SK-N-SH (cell line): ENCODE measurements at regions not wholly inside any gene's neighbourhood (a gene's known extent, or its start where the extent isn't known, plus 50 kb on each side); places are given as distances from the start of the nearest gene placed in this dataset.

Experiments
- EZH2phosphoT487 ChIP-seq: fragments of 200-600 bp; sonication (generic); IDR thresholded peaks from 2 replicates; pipeline ENCODE4 v1.6.1; 2017; ENCODE audit warnings: low read depth, mixed run types, mild to moderate bottlenecking, antibody characterized with exemption, moderate library complexity, borderline replicate concordance
- FOXM1 ChIP-seq: IDR thresholded peaks from 2 replicates; pipeline ENCODE4 v1.4.0; 2012; ENCODE audit warnings: low read depth, mild to moderate bottlenecking
- GABPA ChIP-seq: IDR thresholded peaks from 2 replicates; pipeline ENCODE4 v1.4.0; 2012; ENCODE audit warnings: low read depth, mild to moderate bottlenecking
- MXI1 ChIP-seq: IDR thresholded peaks from 2 replicates; pipeline ENCODE4 v1.6.1; 2012; ENCODE audit warnings: mild to moderate bottlenecking, low read depth, low read length, improper control_type of control experiment
- NRF1 ChIP-seq: IDR thresholded peaks from 2 replicates; pipeline ENCODE4 v1.6.1; 2012; ENCODE audit warnings: low read depth, mild to moderate bottlenecking, low read length
- RAD21 ChIP-seq: IDR thresholded peaks from 2 replicates; pipeline ENCODE4 v1.6.1; 2012; ENCODE audit warnings: mild to moderate bottlenecking, low read length
- SIN3A ChIP-seq: IDR thresholded peaks from 2 replicates; pipeline ENCODE4 v1.6.1; 2012; ENCODE audit warnings: low read depth, mild to moderate bottlenecking, low read length, moderate library complexity, borderline replicate concordance
- SMC3 ChIP-seq: IDR thresholded peaks from 2 replicates; pipeline ENCODE4 v1.6.1; 2012; ENCODE audit warnings: low read depth, low read length, improper control_type of control experiment
- TAF1 ChIP-seq: IDR thresholded peaks from 2 replicates; pipeline ENCODE4 v1.6.1; 2012; ENCODE audit warnings: low read depth, mild to moderate bottlenecking, low read length, moderate library complexity, borderline replicate concordance
- YY1 ChIP-seq: IDR thresholded peaks from 2 replicates; pipeline ENCODE4 v1.4.0; 2012; ENCODE audit warnings: low read depth, mild to moderate bottlenecking
- TF ChIP-seq, protein P1 (sequence below): fragments of 200-600 bp; sonication (generic); IDR thresholded peaks from 2 replicates; pipeline ENCODE4 v1.6.1; 2017; ENCODE audit warnings: antibody characterized with exemption, mild to moderate bottlenecking, moderate library complexity
- TF ChIP-seq, protein P2 (sequence below): IDR thresholded peaks from 2 replicates; pipeline ENCODE4 v1.6.1; 2012; ENCODE audit warnings: mild to moderate bottlenecking, low read depth, low read length, moderate library complexity

DNA sequence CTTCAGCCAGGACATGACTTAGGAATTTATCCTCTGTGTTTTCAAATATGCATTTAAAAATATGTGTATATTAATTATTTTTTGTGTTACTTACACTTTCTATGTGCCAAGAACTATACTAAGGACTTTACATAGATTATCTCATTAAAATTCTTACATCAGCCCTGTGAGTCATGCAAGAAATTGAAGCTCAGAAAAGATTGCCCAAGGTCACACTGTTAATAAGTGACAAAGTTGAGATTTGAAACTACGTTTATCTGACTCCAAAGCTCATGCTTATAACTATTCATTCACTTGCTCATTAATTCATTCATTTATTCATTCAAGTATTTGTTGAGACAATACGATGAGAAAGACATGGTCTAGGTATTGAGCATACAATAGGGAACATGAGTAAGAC is 62.9 kb upstream of the CHRDL1 start:
- no peak for TF ChIP-seq FOXM1
- TF ChIP-seq, protein P1, sequence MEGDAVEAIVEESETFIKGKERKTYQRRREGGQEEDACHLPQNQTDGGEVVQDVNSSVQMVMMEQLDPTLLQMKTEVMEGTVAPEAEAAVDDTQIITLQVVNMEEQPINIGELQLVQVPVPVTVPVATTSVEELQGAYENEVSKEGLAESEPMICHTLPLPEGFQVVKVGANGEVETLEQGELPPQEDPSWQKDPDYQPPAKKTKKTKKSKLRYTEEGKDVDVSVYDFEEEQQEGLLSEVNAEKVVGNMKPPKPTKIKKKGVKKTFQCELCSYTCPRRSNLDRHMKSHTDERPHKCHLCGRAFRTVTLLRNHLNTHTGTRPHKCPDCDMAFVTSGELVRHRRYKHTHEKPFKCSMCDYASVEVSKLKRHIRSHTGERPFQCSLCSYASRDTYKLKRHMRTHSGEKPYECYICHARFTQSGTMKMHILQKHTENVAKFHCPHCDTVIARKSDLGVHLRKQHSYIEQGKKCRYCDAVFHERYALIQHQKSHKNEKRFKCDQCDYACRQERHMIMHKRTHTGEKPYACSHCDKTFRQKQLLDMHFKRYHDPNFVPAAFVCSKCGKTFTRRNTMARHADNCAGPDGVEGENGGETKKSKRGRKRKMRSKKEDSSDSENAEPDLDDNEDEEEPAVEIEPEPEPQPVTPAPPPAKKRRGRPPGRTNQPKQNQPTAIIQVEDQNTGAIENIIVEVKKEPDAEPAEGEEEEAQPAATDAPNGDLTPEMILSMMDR, result no peak
- no peak for TF ChIP-seq NRF1
- TF ChIP-seq GABPA, result no peak
- TF ChIP-seq RAD21, result no peak
- TF ChIP-seq TAF1, result no peak
- no peak for TF ChIP-seq SIN3A
- TF ChIP-seq, protein P2, sequence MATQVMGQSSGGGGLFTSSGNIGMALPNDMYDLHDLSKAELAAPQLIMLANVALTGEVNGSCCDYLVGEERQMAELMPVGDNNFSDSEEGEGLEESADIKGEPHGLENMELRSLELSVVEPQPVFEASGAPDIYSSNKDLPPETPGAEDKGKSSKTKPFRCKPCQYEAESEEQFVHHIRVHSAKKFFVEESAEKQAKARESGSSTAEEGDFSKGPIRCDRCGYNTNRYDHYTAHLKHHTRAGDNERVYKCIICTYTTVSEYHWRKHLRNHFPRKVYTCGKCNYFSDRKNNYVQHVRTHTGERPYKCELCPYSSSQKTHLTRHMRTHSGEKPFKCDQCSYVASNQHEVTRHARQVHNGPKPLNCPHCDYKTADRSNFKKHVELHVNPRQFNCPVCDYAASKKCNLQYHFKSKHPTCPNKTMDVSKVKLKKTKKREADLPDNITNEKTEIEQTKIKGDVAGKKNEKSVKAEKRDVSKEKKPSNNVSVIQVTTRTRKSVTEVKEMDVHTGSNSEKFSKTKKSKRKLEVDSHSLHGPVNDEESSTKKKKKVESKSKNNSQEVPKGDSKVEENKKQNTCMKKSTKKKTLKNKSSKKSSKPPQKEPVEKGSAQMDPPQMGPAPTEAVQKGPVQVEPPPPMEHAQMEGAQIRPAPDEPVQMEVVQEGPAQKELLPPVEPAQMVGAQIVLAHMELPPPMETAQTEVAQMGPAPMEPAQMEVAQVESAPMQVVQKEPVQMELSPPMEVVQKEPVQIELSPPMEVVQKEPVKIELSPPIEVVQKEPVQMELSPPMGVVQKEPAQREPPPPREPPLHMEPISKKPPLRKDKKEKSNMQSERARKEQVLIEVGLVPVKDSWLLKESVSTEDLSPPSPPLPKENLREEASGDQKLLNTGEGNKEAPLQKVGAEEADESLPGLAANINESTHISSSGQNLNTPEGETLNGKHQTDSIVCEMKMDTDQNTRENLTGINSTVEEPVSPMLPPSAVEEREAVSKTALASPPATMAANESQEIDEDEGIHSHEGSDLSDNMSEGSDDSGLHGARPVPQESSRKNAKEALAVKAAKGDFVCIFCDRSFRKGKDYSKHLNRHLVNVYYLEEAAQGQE, result no peak
- TF ChIP-seq MXI1, result no peak
- no peak for TF ChIP-seq YY1
- no peak for TF ChIP-seq EZH2phosphoT487
- TF ChIP-seq SMC3, result no peak
